Motor neuron (in vitro differentiated cells): ENCODE measurements at regions not wholly inside any gene's neighbourhood (a gene's known extent, or its start where the extent isn't known, plus 50 kb on each side); places are given as distances from the start of the nearest gene placed in this dataset.
A peak's percentile ranks its signal among the peaks of the same experiment; 100 is the strongest.

ENCODE experiments used
- ATAC-seq, 8 experiments: fragments of 200-7000 bp; cut with Tn5 transposase; replicated peaks in 6 of 8; 2 replicates each; pipeline ENCODE4 v1.8.0; 2021; ENCODE audit warnings: mild to moderate bottlenecking in 8 of 8, moderate library complexity in 8 of 8
- H3K27ac ChIP-seq, 2 donors: fragments of 250-450 bp; sonication (Bioruptor Pico); 2 replicates each; pipeline ENCODE4 v1.9.0; 2021; ENCODE audit warnings: antibody characterized with exemption in 2 of 2, mild to moderate bottlenecking in 2 of 2, moderate library complexity in 1 of 2
- H3K4me1 ChIP-seq, 2 donors: fragments of 250-450 bp; sonication (Bioruptor Pico); replicated peaks in 1 of 2; 2 replicates each; pipeline ENCODE4 v1.6.1; 2021; ENCODE audit warnings: antibody characterized with exemption in 2 of 2, mild to moderate bottlenecking in 2 of 2, moderate library complexity in 1 of 2
- H3K4me3 ChIP-seq, 5 donors: fragments of 250-450 bp; sonication (Bioruptor Pico); 2 replicates each; pipeline ENCODE4 v1.9.0; 2021; ENCODE audit warnings: antibody characterized with exemption in 5 of 5, mild to moderate bottlenecking in 5 of 5, moderate library complexity in 4 of 5
- WGBS, 10 experiments: fragments of 450-650 bp; shearing (Covaris generic); methylation state at CpG; one replicate each; pipeline ENCODE4 v1.0.0; 2022; 5-methylcytosine and 5-hydroxymethylcytosine counted together
- in situ Hi-C, 9 experiments: fragments of 400-800 bp; cut with MboI; loops; one replicate each; pipeline ENCODE4 v1.15.0; 2021; ENCODE audit warnings: low sequenced_read_pairs in 9 of 9, low pct_unique_long_range_greater_than_20kb in 2 of 9; ENCODE audit not compliant: unreplicated experiment in 9 of 9

- Histone ChIP-seq H3K4me3 (no peak overlapping the region), H3K27ac (no peak overlapping the region), H3K4me1 (no peaks in the 10 kb centered on the region)
- ATAC-seq = no peak
- in situ Hi-C loops = no loop called here
- WGBS, 10 experiments = 6 to 100% (median 48%) methylated on average over 1 to 2 of the region's 2 CpGs; no CpG with 5 or more reads in 6 of the 10 experiments
Measured at GRCh38 chrX:22481436-22481835, 208.7 kb downstream of the CBLL2 start.

DNA sequence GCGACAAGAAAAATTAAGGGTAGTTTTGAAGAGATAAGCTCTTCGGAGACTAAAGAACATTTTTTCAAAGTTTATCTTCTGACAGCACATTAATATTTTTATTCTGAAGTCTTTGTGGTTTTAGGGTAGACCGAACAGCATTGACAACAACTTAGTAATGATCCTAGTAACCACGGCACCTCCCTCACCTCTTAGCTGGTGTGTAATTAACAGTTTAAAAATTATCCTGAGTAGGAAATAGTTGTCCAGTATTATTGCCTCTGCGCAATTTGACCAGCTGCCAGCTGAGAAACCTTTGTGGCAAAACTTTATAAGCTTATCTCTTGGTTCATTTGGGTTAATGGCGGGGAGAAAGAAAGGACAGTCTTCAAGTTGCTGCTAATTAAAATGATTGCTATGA, 213.6 kb downstream of the CBLL2 start:
- 4 to 95% (median 56%) methylated on average over 1 to 6 of the region's 6 CpGs; no CpG with 5 or more reads in 3 of the 10 experiments for WGBS, 10 experiments

DNA sequence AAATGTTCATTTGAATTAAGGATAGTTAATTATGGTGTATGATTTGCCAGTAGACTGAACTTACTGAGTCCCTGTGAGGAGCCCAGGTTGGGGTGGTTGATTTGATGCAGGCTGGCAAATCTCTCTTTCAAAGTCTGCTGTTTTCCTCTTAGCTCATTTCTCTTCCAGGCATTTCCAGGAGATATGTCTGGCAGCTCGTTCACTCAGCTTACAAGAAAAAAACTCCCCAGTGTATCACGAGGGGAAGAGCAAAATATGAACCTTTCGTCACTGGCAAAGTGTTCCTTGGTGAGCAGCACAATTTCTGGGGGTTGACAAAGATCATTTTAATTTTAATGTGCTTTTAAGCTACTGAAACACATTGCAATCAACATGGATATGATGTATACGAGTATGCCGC, 244.2 kb downstream of the CBLL2 start:
- in situ Hi-C loops = no loop called here
- peaks cover 0 to 10% of the 10 kb centered on the region in 2 donors for H3K4me1 ChIP-seq
- 0 to 59% (median 18%) methylated on average over 1 to 5 of the region's 5 CpGs; no CpG with 5 or more reads in 6 of the 10 experiments for whole genome bisulfite sequencing, 10 experiments
- no peak overlapping the region for H3K4me3 ChIP-seq
- H3K27ac ChIP-seq = no peak overlapping the region
- ATAC-seq = peak in 5 of 8 experiments; percentile 22 to 52 (median 47)

More for the DNA sequence above, 213.6 kb downstream of the CBLL2 start:
- in situ Hi-C loops = no loop called here
- ATAC-seq = no peak
- no peak overlapping the region for H3K27ac ChIP-seq
- H3K4me1 ChIP-seq = no peaks in the 10 kb centered on the region
- H3K4me3 ChIP-seq = no peak overlapping the region

GRCh38 chrX:22520128-22520828, 247.6 kb downstream of the CBLL2 start:
- 0 to 82% (median 50%) methylated on average over 2 to 5 of the region's 5 CpGs; no CpG with 5 or more reads in 6 of the 10 experiments for WGBS, 10 experiments
- ATAC-seq = no peak
- Histone ChIP-seq H3K4me3 (no peak overlapping the region), H3K4me1 (peaks cover 0 to 10% of the 10 kb centered on the region in 2 donors), H3K27ac (no peak overlapping the region)
- in situ Hi-C loops = no loop called here

DNA sequence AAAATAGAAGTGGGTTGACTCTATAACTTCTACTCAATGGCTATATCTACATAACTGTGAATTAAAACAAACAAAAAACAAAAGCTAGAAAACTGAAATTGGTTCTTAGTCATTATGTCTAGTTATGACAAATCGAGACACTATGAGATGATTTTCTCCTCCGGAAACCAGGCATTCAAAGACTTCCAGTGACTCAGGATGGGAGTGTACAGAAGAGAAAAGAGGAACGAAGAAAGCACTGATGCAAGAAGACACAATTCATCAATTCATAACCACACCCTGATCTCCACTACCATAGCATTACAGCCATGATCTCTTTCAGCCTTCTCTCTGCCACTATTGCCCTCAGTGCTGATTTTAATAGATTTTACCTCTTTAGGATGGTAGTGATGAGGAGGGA, 253.6 kb downstream of the CBLL2 start:
- WGBS, 10 experiments = 0 to 100% (median 33%) methylated on average over 1 to 2 of the region's 3 CpGs; no CpG with 5 or more reads in 6 of the 10 experiments
- Histone ChIP-seq H3K4me1 (no peaks in the 10 kb centered on the region), H3K27ac (no peak overlapping the region), H3K4me3 (no peak overlapping the region)
- in situ Hi-C loops = no loop called here
- ATAC-seq = peak in 3 of 8 experiments; percentile 69 to 98 (median 98)

GRCh38 chrX:22527302-22527701, 254.6 kb downstream of the CBLL2 start:
- Histone ChIP-seq H3K4me3 (no peak overlapping the region), H3K27ac (no peak overlapping the region), H3K4me1 (no peaks in the 10 kb centered on the region)
- 0 to 100% (median 38%) methylated on average over 1 of the region's 1 CpG; no CpG with 5 or more reads in 7 of the 10 experiments for WGBS, 10 experiments
- in situ Hi-C loops = no loop called here
- ATAC-seq = no peak

DNA sequence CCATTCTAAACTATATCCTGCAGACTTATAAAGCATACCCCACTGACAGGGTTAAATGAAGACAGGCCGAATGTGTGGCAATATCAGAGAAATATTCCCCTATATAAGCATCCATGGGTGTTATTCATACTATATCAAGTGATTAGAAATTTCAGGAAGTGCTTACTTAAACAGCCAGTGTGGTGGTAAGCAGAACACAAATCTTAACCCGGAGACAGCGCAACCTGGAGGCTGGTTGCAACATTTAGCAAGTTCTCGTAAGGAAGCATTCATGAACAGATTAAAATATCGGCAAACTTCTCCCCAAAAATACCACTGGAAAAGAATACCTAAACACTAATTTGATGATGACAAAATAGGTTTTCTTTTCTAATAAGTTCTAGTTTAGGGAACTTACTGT, 261.2 kb downstream of the CBLL2 start:
- in situ Hi-C loops = no loop called here
- ATAC-seq = no peak
- Histone ChIP-seq H3K27ac (no peak overlapping the region), H3K4me3 (no peak overlapping the region), H3K4me1 (peaks cover 0 to 4% of the 10 kb centered on the region in 2 donors)
- 69 to 100% (median 94%) methylated on average over 1 to 5 of the region's 5 CpGs; no CpG with 5 or more reads in 4 of the 10 experiments for WGBS, 10 experiments

DNA sequence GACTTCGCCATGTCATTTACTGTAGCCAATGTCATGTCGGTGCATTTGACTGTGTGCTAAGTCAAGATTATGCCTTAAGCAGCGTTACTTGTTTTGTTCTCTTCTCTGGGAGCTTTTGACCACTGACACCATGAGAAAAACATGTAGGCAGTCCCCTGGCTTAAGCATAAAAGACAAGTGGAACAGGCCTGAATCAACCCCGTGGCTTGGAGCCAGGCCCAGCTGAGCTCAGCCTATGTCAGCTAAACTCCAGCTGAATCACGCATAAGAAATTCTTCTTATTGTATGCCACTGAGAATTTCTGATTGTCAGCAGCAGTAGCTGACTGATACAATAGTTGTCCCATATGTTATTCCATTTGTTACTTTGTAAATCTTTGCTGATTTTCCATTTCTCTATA, 261.9 kb downstream of the CBLL2 start:
- in situ Hi-C loops = no loop called here
- peak in 2 of 8 experiments; percentile 39 to 52 for ATAC-seq
- H3K4me3 ChIP-seq = no peak overlapping the region
- no peak overlapping the region for H3K27ac ChIP-seq
- 11 to 93% (median 64%) methylated on average over 1 to 4 of the region's 5 CpGs; no CpG with 5 or more reads in 2 of the 10 experiments for WGBS, 10 experiments
- H3K4me1 ChIP-seq = peaks cover 0 to 4% of the 10 kb centered on the region in 2 donors

DNA sequence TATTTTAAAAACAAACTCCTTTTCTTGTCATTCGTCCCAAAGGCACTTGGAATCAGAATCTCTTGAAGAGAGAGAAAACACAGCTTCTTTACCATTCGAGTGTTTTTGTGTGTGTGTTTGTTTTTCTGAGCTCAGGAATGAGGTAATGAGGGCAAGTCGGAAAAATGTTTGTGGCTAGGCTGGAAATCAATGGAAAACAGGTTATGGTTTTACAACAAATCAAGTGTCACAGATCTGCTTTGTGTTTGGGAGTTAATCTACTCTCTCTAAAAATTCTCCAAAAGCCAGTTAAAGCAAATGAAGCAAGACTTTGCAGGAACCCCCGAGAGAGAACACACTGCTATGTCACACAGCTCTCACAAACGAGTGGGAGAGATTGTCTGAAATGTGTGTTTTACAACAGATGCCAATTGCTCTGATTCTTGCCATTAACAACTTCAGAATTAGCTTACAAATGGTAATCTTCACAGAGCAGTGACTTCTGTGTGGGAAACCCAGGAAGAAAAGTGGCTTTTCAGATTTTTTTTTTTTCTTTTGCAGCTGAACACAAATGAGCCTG, 264.1 kb downstream of the CBLL2 start:
- Histone ChIP-seq H3K27ac (no peak overlapping the region), H3K4me3 (no peak overlapping the region), H3K4me1 (peaks cover 0 to 4% of the 10 kb centered on the region in 2 donors)
- in situ Hi-C loops = no loop called here
- ATAC-seq = peak in 5 of 8 experiments; percentile 24 to 72 (median 59)
- WGBS, 10 experiments = 0 to 80% (median 20%) methylated on average over 1 to 4 of the region's 5 CpGs; no CpG with 5 or more reads in 3 of the 10 experiments

GRCh38 chrX:22538580-22538979, 265.9 kb downstream of the CBLL2 start:
- peaks cover 0 to 4% of the 10 kb centered on the region in 2 donors for H3K4me1 ChIP-seq
- no peak overlapping the region for H3K4me3 ChIP-seq
- ATAC-seq = peak in 2 of 8 experiments; percentile 77 to 85
- WGBS, 10 experiments = 20 to 100% (median 76%) methylated on average over 1 to 3 of the region's 4 CpGs; no CpG with 5 or more reads in 4 of the 10 experiments
- in situ Hi-C loops = no loop called here
- no peak overlapping the region for H3K27ac ChIP-seq

GRCh38 chrX:22541926-22542325, 269.2 kb downstream of the CBLL2 start:
- H3K27ac ChIP-seq = no peak overlapping the region
- ATAC-seq = no peak
- H3K4me3 ChIP-seq = no peak overlapping the region
- 0 to 85% (median 40%) methylated on average over 1 to 5 of the region's 5 CpGs; no CpG with 5 or more reads in 6 of the 10 experiments for WGBS, 10 experiments
- peaks cover 0 to under 1% of the 10 kb centered on the region in 2 donors for H3K4me1 ChIP-seq
- in situ Hi-C loops = no loop called here

GRCh38 chrX:22542641-22543040, 269.9 kb downstream of the CBLL2 start:
- H3K4me1 ChIP-seq = no peaks in the 10 kb centered on the region
- WGBS, 10 experiments = 0 to 100% (median 50%) methylated on average over 1 to 3 of the region's 3 CpGs; no CpG with 5 or more reads in 5 of the 10 experiments
- H3K27ac ChIP-seq = no peak overlapping the region
- no peak overlapping the region for H3K4me3 ChIP-seq
- in situ Hi-C loops = no loop called here
- ATAC-seq = no peak

DNA sequence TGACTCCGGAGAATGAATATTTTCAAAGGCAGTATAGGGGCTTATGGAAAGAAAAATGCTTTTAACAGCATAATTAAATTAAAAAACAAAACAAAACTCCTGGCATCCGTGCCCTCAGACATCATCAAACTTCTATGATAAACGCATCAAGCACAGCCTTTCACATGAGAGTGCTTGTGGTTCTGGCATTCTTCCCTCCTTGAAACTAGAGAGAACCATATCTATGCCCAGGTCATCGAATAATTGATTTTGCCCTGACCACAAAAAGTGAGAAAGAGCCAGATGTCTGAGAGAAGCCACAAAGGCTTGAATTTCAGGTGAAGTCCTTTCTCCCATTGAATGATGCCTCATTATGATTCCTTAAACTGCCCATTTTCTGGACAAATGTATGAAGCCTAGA, 286.8 kb downstream of the CBLL2 start:
- 3 to 80% (median 60%) methylated on average over 1 to 4 of the region's 4 CpGs; no CpG with 5 or more reads in 3 of the 10 experiments for WGBS, 10 experiments
- Histone ChIP-seq H3K27ac (no peak overlapping the region), H3K4me1 (no peaks in the 10 kb centered on the region), H3K4me3 (no peak overlapping the region)
- in situ Hi-C loops = no loop called here
- ATAC-seq = no peak
